ENCODE measurements at regions not wholly inside any gene's neighbourhood (a gene's known extent, or its start where the extent isn't known, plus 50 kb on each side); places are given as distances from the start of the nearest gene placed in this dataset.

DNA sequence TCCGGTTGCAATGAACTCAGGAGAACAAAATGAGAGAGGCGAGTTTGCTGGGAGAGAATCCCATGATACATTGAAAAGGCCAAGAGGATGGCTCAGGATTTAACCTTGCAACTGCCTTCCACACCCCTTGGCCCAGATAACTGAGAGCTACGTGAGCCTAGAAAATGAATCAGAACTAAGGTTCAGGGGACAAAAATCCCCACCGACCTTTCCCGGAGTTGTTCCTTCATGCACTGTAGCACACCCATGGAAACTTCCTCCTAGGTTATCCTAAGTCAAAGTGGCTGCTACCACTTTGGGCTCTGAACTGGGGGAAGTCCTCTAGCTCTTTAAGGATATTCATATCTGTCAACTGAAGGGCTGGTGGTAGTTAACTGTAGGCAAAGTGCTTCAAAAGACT lies 58.3 kb upstream of the SLC4A7 start:
- TF ChIP-seq, protein P1, sequence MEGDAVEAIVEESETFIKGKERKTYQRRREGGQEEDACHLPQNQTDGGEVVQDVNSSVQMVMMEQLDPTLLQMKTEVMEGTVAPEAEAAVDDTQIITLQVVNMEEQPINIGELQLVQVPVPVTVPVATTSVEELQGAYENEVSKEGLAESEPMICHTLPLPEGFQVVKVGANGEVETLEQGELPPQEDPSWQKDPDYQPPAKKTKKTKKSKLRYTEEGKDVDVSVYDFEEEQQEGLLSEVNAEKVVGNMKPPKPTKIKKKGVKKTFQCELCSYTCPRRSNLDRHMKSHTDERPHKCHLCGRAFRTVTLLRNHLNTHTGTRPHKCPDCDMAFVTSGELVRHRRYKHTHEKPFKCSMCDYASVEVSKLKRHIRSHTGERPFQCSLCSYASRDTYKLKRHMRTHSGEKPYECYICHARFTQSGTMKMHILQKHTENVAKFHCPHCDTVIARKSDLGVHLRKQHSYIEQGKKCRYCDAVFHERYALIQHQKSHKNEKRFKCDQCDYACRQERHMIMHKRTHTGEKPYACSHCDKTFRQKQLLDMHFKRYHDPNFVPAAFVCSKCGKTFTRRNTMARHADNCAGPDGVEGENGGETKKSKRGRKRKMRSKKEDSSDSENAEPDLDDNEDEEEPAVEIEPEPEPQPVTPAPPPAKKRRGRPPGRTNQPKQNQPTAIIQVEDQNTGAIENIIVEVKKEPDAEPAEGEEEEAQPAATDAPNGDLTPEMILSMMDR (IDR thresholded peaks at IDR 0.05; ENCODE audit: control extremely low read depth in 1 of 3, insufficient read depth in 1 of 3, low read depth in 1 of 3, low read length in 3 of 3): no peak
- TF ChIP-seq POLR2A (IDR thresholded peaks at IDR 0.05; ENCODE audit: control extremely low read depth in 1 of 2, low read depth in 2 of 2, low read length in 2 of 2): no peak

All from H1 (cell line).